ENCODE measurements at regions not wholly inside any gene's neighbourhood (a gene's known extent, or its start where the extent isn't known, plus 50 kb on each side); places are given as distances from the start of the nearest gene placed in this dataset.

DNA sequence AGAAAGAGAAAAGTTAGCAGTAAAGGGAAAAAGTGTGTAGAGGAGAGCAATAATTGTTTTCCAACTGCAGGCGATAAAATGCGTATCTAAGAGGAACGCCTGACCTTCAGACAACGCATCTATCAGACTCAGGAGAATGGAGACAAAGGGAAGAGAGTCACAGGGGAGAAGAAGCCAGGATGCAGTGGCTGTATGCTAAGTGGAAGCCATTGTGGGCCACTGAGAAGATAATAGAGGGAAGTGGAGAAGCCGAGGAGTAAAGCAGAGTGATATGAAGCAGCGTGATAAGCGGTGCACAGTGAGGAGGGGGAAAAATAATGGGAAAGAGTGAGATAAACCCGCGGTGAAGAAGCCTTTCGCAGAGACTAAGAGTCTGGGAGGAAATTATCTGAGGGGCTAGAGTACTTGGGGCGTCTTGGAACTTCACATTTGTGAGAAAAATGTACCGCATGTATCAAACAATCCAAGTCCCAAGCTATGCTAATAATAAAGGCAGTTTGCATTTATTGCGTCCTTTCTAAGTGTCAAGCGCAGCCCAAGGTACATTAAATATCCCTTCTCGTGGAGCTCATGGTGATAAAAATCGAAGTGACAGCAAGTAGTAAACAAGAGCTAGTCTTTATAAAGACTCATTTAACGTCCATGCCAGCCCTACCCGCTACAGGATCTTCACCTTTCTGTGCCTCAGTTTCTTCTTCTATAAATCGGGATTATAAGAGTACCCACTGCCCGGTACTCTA is 259.8 kb upstream of the PROX1 start:
- no peaks in the 10 kb centered on the region for H3K36me3 ChIP-seq (ENCODE audit: control insufficient read depth in 4 of 4, insufficient read depth in 4 of 4, low read length in 3 of 4)
- H3K27ac ChIP-seq (ENCODE audit: insufficient read depth in 1 of 2, low read depth in 1 of 2, low read length in 2 of 2, poor library complexity in 1 of 2, severe bottlenecking in 2 of 2): no peak overlapping the region
- H3K27me3 ChIP-seq (replicated peaks in 2 of 5; ENCODE audit: control insufficient read depth in 4 of 5, insufficient read depth in 5 of 5, low read length in 4 of 5): no peaks in the 10 kb centered on the region
- ChIA-PET POLR2A (no interaction called here), CTCF (no interaction called here)
- DNase-seq: no peak
- H3K9me3 ChIP-seq (ENCODE audit: control extremely low read depth in 1 of 5, control insufficient read depth in 4 of 5, insufficient read depth in 2 of 5, low read depth in 1 of 5, low read length in 4 of 5): no peaks in the 10 kb centered on the region
- no peak overlapping the region for H3K4me3 ChIP-seq (ENCODE audit: control insufficient read depth in 1 of 7, extremely low read depth in 1 of 7, insufficient read depth in 4 of 7, low read depth in 2 of 7, low read length in 6 of 7)
- 91% methylated on average over 18 of the region's 20 CpGs for WGBS (ENCODE audit: insufficient coverage)
- no peaks in the 10 kb centered on the region for H3K4me1 ChIP-seq (ENCODE audit: control extremely low read depth in 1 of 4, control insufficient read depth in 4 of 4, insufficient read depth in 4 of 4, low read length in 3 of 4)

DNA sequence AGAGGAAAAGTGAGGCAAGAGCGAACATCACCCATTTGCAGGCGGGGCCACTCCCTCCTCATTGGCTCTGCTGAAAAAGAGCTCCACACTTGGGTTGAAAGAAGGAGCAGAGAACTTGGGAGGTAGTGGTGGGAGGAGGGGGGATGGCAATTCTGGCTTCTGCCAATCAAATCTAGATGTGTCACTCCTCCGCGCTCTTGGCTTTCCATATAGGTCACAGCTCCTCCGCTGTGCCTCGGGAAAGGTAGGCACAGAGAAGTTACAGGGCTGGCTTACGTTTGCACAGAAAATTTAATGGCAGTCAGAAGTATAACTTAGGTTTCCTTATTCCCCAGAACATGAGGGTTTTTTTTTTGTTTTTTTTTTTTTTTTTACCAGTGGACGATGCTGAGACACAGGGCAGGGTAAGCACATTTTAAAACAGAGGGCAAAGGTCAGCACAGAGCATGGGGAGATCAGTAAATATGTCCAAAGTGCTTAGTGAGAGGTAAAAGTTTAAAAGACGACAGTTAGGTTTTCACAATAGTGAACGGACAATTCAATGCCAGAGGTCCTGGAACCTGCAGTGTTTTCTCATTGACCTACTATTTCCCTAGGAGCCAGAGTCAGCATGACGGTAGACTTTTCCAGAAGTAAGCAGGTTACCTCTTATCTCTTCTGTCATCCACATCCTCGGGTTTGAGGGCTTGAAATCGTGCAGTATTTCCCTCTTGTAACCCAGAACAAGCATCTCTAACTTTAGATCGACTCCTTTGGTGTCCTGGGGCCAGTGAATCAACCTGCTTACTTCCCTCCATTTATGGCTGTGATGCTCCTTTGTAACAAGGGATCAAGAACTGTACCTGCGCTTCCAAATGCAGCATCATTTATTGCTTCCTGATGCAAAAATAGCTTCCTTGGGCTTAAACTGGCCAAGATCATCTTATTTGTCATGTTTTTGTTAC is 258.9 kb upstream of the PROX1 start:
- Histone ChIP-seq H3K4me3 (ENCODE audit: control insufficient read depth in 1 of 7, extremely low read depth in 1 of 7, insufficient read depth in 4 of 7, low read depth in 2 of 7, low read length in 6 of 7) (no peak overlapping the region), H3K36me3 (ENCODE audit: control insufficient read depth in 4 of 4, insufficient read depth in 4 of 4, low read length in 3 of 4) (no peaks in the 10 kb centered on the region), H3K27ac (ENCODE audit: insufficient read depth in 1 of 2, low read depth in 1 of 2, low read length in 2 of 2, poor library complexity in 1 of 2, severe bottlenecking in 2 of 2) (no peak overlapping the region), H3K9me3 (ENCODE audit: control extremely low read depth in 1 of 5, control insufficient read depth in 4 of 5, insufficient read depth in 2 of 5, low read depth in 1 of 5, low read length in 4 of 5) (no peaks in the 10 kb centered on the region), H3K4me1 (ENCODE audit: control extremely low read depth in 1 of 4, control insufficient read depth in 4 of 4, insufficient read depth in 4 of 4, low read length in 3 of 4) (no peaks in the 10 kb centered on the region), H3K27me3 (replicated peaks in 2 of 5; ENCODE audit: control insufficient read depth in 4 of 5, insufficient read depth in 5 of 5, low read length in 4 of 5) (no peaks in the 10 kb centered on the region)
- no peak for DNase-seq
- POLR2A ChIA-PET: no interaction called here
- WGBS (ENCODE audit: insufficient coverage): 89% methylated on average over 12 of the region's 15 CpGs
- CTCF ChIA-PET: no interaction called here

DNA sequence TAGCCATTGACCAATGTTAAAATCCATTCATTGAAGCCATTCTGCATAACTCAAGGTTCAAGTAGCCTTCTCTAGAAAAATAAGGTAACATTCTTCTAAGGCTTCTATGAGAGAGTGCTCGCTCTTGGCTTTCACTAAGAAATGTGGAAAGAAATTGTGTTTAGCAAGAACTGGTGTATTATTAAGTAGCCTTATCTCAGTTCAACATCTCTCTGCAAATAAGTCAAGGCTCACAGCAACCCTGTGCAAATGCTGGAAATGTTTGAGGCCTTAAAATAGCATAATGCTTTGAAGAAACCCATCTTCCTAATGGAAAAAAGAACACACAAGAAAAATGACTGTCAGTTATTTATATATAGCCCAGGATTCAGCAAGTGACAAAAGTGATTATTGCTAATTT is 254.1 kb upstream of the PROX1 start:
- no peak for DNase-seq
- ChIA-PET CTCF (no interaction called here), POLR2A (no interaction called here)
- Histone ChIP-seq H3K36me3 (ENCODE audit: control insufficient read depth in 4 of 4, insufficient read depth in 4 of 4, low read length in 3 of 4) (no peaks in the 10 kb centered on the region), H3K27ac (ENCODE audit: insufficient read depth in 1 of 2, low read depth in 1 of 2, low read length in 2 of 2, poor library complexity in 1 of 2, severe bottlenecking in 2 of 2) (no peak overlapping the region), H3K4me3 (ENCODE audit: control insufficient read depth in 1 of 7, extremely low read depth in 1 of 7, insufficient read depth in 4 of 7, low read depth in 2 of 7, low read length in 6 of 7) (no peak overlapping the region), H3K9me3 (ENCODE audit: control extremely low read depth in 1 of 5, control insufficient read depth in 4 of 5, insufficient read depth in 2 of 5, low read depth in 1 of 5, low read length in 4 of 5) (no peaks in the 10 kb centered on the region), H3K4me1 (ENCODE audit: control extremely low read depth in 1 of 4, control insufficient read depth in 4 of 4, insufficient read depth in 4 of 4, low read length in 3 of 4) (no peaks in the 10 kb centered on the region), H3K27me3 (replicated peaks in 2 of 5; ENCODE audit: control insufficient read depth in 4 of 5, insufficient read depth in 5 of 5, low read length in 4 of 5) (no peaks in the 10 kb centered on the region)
- WGBS (ENCODE audit: insufficient coverage): no CpG with 5 or more reads among the region's 1 CpG

DNA sequence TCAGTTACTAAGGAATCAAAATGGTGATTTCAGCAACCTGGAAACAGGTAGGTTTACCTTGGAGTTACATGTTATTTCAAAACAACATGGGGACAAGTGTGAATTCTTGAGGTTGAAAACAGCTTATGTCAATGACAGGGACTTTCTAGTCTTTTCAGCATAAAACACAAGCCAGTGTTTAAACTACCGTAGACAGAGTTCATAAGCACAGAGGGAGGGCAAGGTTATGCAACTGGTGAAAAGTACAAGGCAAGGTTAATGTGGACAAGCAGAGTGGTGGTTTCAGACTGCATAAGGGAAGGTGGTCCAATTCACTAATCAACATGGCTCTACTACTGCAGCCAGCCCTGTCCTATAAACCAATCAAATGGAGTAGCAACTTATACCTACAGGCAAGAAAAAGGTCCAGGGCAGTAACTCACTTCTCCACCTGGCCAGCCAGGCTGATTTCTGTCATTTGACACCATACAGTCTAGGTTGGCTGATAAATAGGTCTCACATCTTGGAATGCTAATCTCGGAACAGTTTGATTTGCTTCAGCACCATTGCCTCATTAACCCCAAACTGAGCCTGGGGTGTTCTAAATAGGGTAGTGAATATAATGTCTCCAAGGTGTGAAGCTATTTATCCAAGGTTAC is 250.3 kb upstream of the PROX1 start:
- H3K27me3 ChIP-seq (replicated peaks in 2 of 5; ENCODE audit: control insufficient read depth in 4 of 5, insufficient read depth in 5 of 5, low read length in 4 of 5): no peaks in the 10 kb centered on the region
- no CpG with 5 or more reads among the region's 2 CpGs for WGBS (ENCODE audit: insufficient coverage)
- ChIA-PET CTCF (no interaction called here), POLR2A (no interaction called here)
- H3K27ac ChIP-seq (ENCODE audit: insufficient read depth in 1 of 2, low read depth in 1 of 2, low read length in 2 of 2, poor library complexity in 1 of 2, severe bottlenecking in 2 of 2): no peak overlapping the region
- no peak overlapping the region for H3K4me3 ChIP-seq (ENCODE audit: control insufficient read depth in 1 of 7, extremely low read depth in 1 of 7, insufficient read depth in 4 of 7, low read depth in 2 of 7, low read length in 6 of 7)
- DNase-seq: no peak
- H3K4me1 ChIP-seq (ENCODE audit: control extremely low read depth in 1 of 4, control insufficient read depth in 4 of 4, insufficient read depth in 4 of 4, low read length in 3 of 4): no peaks in the 10 kb centered on the region
- no peaks in the 10 kb centered on the region for H3K9me3 ChIP-seq (ENCODE audit: control extremely low read depth in 1 of 5, control insufficient read depth in 4 of 5, insufficient read depth in 2 of 5, low read depth in 1 of 5, low read length in 4 of 5)
- no peaks in the 10 kb centered on the region for H3K36me3 ChIP-seq (ENCODE audit: control insufficient read depth in 4 of 4, insufficient read depth in 4 of 4, low read length in 3 of 4)

DNA sequence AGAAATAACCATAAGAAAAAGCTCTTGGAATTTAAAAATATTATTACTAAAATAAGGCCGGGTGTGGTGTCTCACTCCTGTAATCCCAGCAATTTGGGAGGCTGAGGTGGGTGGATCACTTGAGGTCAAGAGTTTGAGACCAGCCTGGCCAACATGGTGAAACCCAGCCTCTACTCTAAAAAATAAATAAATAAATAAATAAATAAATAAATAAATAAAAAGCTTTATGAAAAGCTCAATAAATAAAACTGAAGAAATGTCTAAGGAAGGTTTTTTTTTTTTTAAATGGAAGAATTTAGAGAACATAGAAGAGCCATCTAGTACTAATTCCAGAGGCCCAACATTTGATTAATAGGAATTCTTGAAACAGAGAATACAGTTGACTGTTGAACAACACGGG is 249.1 kb upstream of the PROX1 start:
- Histone ChIP-seq H3K4me3 (ENCODE audit: control insufficient read depth in 1 of 7, extremely low read depth in 1 of 7, insufficient read depth in 4 of 7, low read depth in 2 of 7, low read length in 6 of 7) (no peak overlapping the region), H3K27ac (ENCODE audit: insufficient read depth in 1 of 2, low read depth in 1 of 2, low read length in 2 of 2, poor library complexity in 1 of 2, severe bottlenecking in 2 of 2) (no peak overlapping the region), H3K36me3 (ENCODE audit: control insufficient read depth in 4 of 4, insufficient read depth in 4 of 4, low read length in 3 of 4) (no peaks in the 10 kb centered on the region), H3K27me3 (replicated peaks in 2 of 5; ENCODE audit: control insufficient read depth in 4 of 5, insufficient read depth in 5 of 5, low read length in 4 of 5) (no peaks in the 10 kb centered on the region), H3K9me3 (ENCODE audit: control extremely low read depth in 1 of 5, control insufficient read depth in 4 of 5, insufficient read depth in 2 of 5, low read depth in 1 of 5, low read length in 4 of 5) (peaks cover 0 to 4% (median 0%) of the 10 kb centered on the region in 5 experiments), H3K4me1 (ENCODE audit: control extremely low read depth in 1 of 4, control insufficient read depth in 4 of 4, insufficient read depth in 4 of 4, low read length in 3 of 4) (no peaks in the 10 kb centered on the region)
- ChIA-PET CTCF (no interaction called here), POLR2A (no interaction called here)
- DNase-seq: no peak
- WGBS (ENCODE audit: insufficient coverage): 100% methylated on average over 1 of the region's 2 CpGs

DNA sequence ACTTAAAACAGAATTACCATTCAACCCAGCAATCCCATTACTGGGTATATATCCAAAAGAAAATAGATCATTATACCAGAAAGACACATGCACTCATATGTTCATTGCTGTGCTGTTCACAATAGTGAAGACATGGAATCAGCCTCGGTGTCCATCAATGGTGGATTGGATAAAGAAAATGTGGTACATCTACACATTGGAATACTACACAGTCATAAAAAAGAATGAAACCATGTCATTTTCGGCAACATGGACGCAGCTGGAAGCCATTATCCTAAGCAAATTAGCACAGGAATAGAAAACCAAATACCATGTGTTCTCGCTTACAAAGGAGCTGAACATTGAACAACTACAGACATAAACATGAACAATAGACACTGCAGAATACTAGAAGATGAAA is 244.8 kb upstream of the PROX1 start:
- no peak overlapping the region for H3K27ac ChIP-seq (ENCODE audit: insufficient read depth in 1 of 2, low read depth in 1 of 2, low read length in 2 of 2, poor library complexity in 1 of 2, severe bottlenecking in 2 of 2)
- no peaks in the 10 kb centered on the region for H3K27me3 ChIP-seq (replicated peaks in 2 of 5; ENCODE audit: control insufficient read depth in 4 of 5, insufficient read depth in 5 of 5, low read length in 4 of 5)
- CTCF ChIA-PET: no interaction called here
- no peaks in the 10 kb centered on the region for H3K4me1 ChIP-seq (ENCODE audit: control extremely low read depth in 1 of 4, control insufficient read depth in 4 of 4, insufficient read depth in 4 of 4, low read length in 3 of 4)
- peaks cover 0 to 4% (median 0%) of the 10 kb centered on the region in 5 experiments for H3K9me3 ChIP-seq (ENCODE audit: control extremely low read depth in 1 of 5, control insufficient read depth in 4 of 5, insufficient read depth in 2 of 5, low read depth in 1 of 5, low read length in 4 of 5)
- WGBS (ENCODE audit: insufficient coverage): no CpG with 5 or more reads among the region's 4 CpGs
- H3K36me3 ChIP-seq (ENCODE audit: control insufficient read depth in 4 of 4, insufficient read depth in 4 of 4, low read length in 3 of 4): no peaks in the 10 kb centered on the region
- POLR2A ChIA-PET: no interaction called here
- H3K4me3 ChIP-seq (ENCODE audit: control insufficient read depth in 1 of 7, extremely low read depth in 1 of 7, insufficient read depth in 4 of 7, low read depth in 2 of 7, low read length in 6 of 7): no peak overlapping the region
- DNase-seq: no peak

DNA sequence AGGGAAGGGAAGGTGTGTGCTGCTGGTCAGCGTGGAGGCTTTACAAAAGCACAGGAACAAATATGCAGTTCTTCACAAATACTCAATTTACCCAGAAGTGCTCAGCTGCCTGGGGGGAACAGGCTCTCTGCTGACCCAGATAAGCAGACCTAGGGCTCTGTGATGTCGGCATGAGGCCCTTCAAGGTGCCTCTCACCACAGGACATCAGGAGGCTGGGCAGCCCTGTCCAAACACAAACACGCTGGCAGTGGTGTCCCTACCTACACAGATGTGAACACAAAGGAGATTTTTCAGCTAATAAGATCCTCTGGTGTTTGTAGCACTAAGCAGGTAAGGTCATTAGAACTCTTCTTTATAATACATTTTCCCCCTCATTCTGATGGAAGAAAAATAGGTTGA is 243.0 kb upstream of the PROX1 start:
- Histone ChIP-seq H3K36me3 (ENCODE audit: control insufficient read depth in 4 of 4, insufficient read depth in 4 of 4, low read length in 3 of 4) (no peaks in the 10 kb centered on the region), H3K27me3 (replicated peaks in 2 of 5; ENCODE audit: control insufficient read depth in 4 of 5, insufficient read depth in 5 of 5, low read length in 4 of 5) (no peaks in the 10 kb centered on the region), H3K9me3 (ENCODE audit: control extremely low read depth in 1 of 5, control insufficient read depth in 4 of 5, insufficient read depth in 2 of 5, low read depth in 1 of 5, low read length in 4 of 5) (peaks cover 0 to 4% (median 0%) of the 10 kb centered on the region in 5 experiments), H3K4me3 (ENCODE audit: control insufficient read depth in 1 of 7, extremely low read depth in 1 of 7, insufficient read depth in 4 of 7, low read depth in 2 of 7, low read length in 6 of 7) (no peak overlapping the region), H3K27ac (ENCODE audit: insufficient read depth in 1 of 2, low read depth in 1 of 2, low read length in 2 of 2, poor library complexity in 1 of 2, severe bottlenecking in 2 of 2) (no peak overlapping the region), H3K4me1 (ENCODE audit: control extremely low read depth in 1 of 4, control insufficient read depth in 4 of 4, insufficient read depth in 4 of 4, low read length in 3 of 4) (no peaks in the 10 kb centered on the region)
- WGBS (ENCODE audit: insufficient coverage): 62% methylated on average over 2 of the region's 3 CpGs
- no peak for DNase-seq
- CTCF ChIA-PET: no interaction called here
- POLR2A ChIA-PET: no interaction called here

Data from common myeloid progenitor, CD34-positive (primary cell).